ENCODE measurements at regions not wholly inside any gene's neighbourhood (a gene's known extent, or its start where the extent isn't known, plus 50 kb on each side); places are given as distances from the start of the nearest gene placed in this dataset.

- CTCF ChIA-PET: no interaction called here
- H3K36me3 ChIP-seq (ENCODE audit: insufficient read depth, low read length, poor library complexity, severe bottlenecking): no peaks in the 10 kb centered on the region
- H3K9me3 ChIP-seq (ENCODE audit: low read depth, low read length, poor library complexity, severe bottlenecking): peaks cover 3% of the 10 kb centered on the region
- no peaks in the 10 kb centered on the region for H3K27me3 ChIP-seq (replicated peaks; ENCODE audit: insufficient read depth, low read depth, low read length, poor library complexity)
- BruUV-seq (replicated peaks): no TSS peak
- POLR2A ChIA-PET (ENCODE audit: low non-redundant PET): no interaction called here
- no peaks in the 10 kb centered on the region for H3K4me1 ChIP-seq (ENCODE audit: insufficient read depth, low read length, poor library complexity, severe bottlenecking)
- no peak overlapping the region for H3K4me3 ChIP-seq (ENCODE audit: low read depth, low read length, poor library complexity, severe bottlenecking)
- no peak for TF ChIP-seq EZH2 (IDR thresholded peaks at IDR 0.05; ENCODE audit: borderline replicate concordance, low read depth, low read length, poor library complexity, severe bottlenecking)
- TF ChIP-seq, protein P1, sequence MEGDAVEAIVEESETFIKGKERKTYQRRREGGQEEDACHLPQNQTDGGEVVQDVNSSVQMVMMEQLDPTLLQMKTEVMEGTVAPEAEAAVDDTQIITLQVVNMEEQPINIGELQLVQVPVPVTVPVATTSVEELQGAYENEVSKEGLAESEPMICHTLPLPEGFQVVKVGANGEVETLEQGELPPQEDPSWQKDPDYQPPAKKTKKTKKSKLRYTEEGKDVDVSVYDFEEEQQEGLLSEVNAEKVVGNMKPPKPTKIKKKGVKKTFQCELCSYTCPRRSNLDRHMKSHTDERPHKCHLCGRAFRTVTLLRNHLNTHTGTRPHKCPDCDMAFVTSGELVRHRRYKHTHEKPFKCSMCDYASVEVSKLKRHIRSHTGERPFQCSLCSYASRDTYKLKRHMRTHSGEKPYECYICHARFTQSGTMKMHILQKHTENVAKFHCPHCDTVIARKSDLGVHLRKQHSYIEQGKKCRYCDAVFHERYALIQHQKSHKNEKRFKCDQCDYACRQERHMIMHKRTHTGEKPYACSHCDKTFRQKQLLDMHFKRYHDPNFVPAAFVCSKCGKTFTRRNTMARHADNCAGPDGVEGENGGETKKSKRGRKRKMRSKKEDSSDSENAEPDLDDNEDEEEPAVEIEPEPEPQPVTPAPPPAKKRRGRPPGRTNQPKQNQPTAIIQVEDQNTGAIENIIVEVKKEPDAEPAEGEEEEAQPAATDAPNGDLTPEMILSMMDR (conservative IDR thresholded peaks at IDR 0.05; ENCODE audit: low read depth, low read length): no peak
- no peak for DNase-seq (ENCODE audit: low spot score)
- intact Hi-C loops (cut with micrococcal nuclease; ENCODE audit: unreplicated experiment): no loop called here
- H3K27ac ChIP-seq (ENCODE audit: low read depth, low read length, poor library complexity, severe bottlenecking): no peak overlapping the region
These were observed 1638.3 kb upstream of the LRRTM1 start for GRCh38 chr2:81942876-81943275.

- no TSS peak for BruUV-seq (replicated peaks)
- DNase-seq (ENCODE audit: low spot score): no peak
- Histone ChIP-seq H3K4me3 (ENCODE audit: low read depth, low read length, poor library complexity, severe bottlenecking) (no peak overlapping the region), H3K27ac (ENCODE audit: low read depth, low read length, poor library complexity, severe bottlenecking) (no peak overlapping the region), H3K4me1 (ENCODE audit: insufficient read depth, low read length, poor library complexity, severe bottlenecking) (no peaks in the 10 kb centered on the region), H3K9me3 (ENCODE audit: low read depth, low read length, poor library complexity, severe bottlenecking) (peaks cover 3% of the 10 kb centered on the region), H3K36me3 (ENCODE audit: insufficient read depth, low read length, poor library complexity, severe bottlenecking) (no peaks in the 10 kb centered on the region), H3K27me3 (replicated peaks; ENCODE audit: insufficient read depth, low read depth, low read length, poor library complexity) (no peaks in the 10 kb centered on the region)
- intact Hi-C loops (cut with micrococcal nuclease; ENCODE audit: unreplicated experiment): no loop called here
- ChIA-PET POLR2A (ENCODE audit: low non-redundant PET) (no interaction called here), CTCF (no interaction called here)
- TF ChIP-seq, protein P1 (conservative IDR thresholded peaks at IDR 0.05; ENCODE audit: low read depth, low read length): no peak
- no peak for TF ChIP-seq EZH2 (IDR thresholded peaks at IDR 0.05; ENCODE audit: borderline replicate concordance, low read depth, low read length, poor library complexity, severe bottlenecking)
These were observed 1637.7 kb upstream of the LRRTM1 start for GRCh38 chr2:81942136-81942680.

- Histone ChIP-seq H3K27me3 (replicated peaks; ENCODE audit: insufficient read depth, low read depth, low read length, poor library complexity) (no peaks in the 10 kb centered on the region), H3K9me3 (ENCODE audit: low read depth, low read length, poor library complexity, severe bottlenecking) (peaks cover 9% of the 10 kb centered on the region), H3K36me3 (ENCODE audit: insufficient read depth, low read length, poor library complexity, severe bottlenecking) (no peaks in the 10 kb centered on the region), H3K4me3 (ENCODE audit: low read depth, low read length, poor library complexity, severe bottlenecking) (no peak overlapping the region), H3K27ac (ENCODE audit: low read depth, low read length, poor library complexity, severe bottlenecking) (no peak overlapping the region), H3K4me1 (ENCODE audit: insufficient read depth, low read length, poor library complexity, severe bottlenecking) (no peaks in the 10 kb centered on the region)
- ChIA-PET CTCF (no interaction called here), POLR2A (ENCODE audit: low non-redundant PET) (no interaction called here)
- BruUV-seq (replicated peaks): no TSS peak
- no peak for TF ChIP-seq EZH2 (IDR thresholded peaks at IDR 0.05; ENCODE audit: borderline replicate concordance, low read depth, low read length, poor library complexity, severe bottlenecking)
- TF ChIP-seq, protein P1 (conservative IDR thresholded peaks at IDR 0.05; ENCODE audit: low read depth, low read length): no peak
- intact Hi-C loops (cut with micrococcal nuclease; ENCODE audit: unreplicated experiment): no loop called here
- DNase-seq (ENCODE audit: low spot score): no peak
These were observed 1635.9 kb upstream of the LRRTM1 start for GRCh38 chr2:81940266-81940955.

Measured in A673 (cell line).